CD1c-positive myeloid dendritic cell (primary cell): ENCODE measurements at regions not wholly inside any gene's neighbourhood (a gene's known extent, or its start where the extent isn't known, plus 50 kb on each side); places are given as distances from the start of the nearest gene placed in this dataset.

Experiments used
- DNase-seq: peaks from one replicate; pipeline ENCODE4 v3.0.0-alpha.2; 2016; ENCODE audit errors: extremely low spot score

DNA sequence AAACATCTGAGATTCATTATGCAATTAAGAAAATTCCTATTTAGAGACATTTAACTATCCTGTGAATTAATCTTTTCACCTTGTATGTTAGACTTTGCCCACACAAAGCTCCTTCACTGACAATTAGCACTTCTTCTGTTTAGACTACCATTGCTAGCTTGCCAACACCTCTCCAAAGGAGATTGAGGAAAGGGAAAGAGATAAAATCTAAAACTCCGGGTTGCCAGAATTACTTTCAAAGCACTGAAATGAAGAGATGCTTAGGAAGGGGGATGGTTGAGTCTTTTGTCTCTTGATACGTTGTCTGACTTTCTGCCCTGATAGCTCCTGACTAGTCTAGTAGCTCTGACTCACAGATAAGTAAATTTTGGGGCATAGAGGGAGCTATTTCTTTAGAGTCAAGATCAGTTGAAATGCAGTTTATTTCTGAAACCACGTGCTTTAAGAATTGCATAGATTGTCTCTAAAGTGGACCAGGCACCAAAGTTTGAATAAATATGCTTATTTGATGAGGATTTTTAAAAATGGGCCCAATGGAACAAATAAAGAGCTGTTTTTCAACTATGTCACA, 74.1 kb upstream of the DSEL start:
- DNase-seq, result no peak

DNA sequence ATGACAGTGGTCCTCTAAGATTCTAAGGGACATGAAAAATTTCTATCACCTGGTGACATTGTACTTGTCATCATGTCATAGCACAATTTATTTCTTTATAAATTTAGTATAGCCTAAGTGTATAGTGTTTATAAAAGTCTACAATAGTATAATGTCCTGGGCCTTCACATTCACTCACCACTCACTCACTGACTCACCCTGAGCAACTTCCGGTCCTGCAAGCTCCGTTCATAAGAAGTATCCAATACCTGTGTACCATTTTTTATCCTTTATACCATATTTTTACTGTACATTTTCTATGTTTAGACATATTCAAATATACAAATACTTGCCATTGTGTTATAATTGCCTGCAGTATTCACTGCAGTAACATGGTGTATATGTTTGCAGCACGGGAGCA, 72.8 kb upstream of the DSEL start:
- no peak for DNase-seq

DNA sequence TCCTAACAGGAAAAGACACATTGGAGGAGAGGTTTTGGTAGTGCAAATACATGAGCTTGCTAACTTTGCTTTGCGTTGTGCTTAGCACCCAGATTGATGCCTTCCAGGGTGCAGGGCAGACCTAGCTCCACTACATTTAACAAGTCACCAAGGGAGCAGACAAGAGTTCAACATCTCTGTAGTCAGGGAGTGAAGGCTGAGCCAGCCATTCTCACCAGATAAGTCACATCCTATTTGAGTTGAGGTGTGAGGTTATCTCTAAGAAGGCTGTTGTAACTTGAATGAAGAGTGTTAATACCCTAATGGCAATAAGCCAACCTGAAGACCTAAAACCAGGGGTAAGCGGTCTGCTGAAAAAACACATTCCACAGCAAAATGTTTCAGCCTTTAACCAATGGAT, 69.6 kb upstream of the DSEL start:
- no peak for DNase-seq

DNA sequence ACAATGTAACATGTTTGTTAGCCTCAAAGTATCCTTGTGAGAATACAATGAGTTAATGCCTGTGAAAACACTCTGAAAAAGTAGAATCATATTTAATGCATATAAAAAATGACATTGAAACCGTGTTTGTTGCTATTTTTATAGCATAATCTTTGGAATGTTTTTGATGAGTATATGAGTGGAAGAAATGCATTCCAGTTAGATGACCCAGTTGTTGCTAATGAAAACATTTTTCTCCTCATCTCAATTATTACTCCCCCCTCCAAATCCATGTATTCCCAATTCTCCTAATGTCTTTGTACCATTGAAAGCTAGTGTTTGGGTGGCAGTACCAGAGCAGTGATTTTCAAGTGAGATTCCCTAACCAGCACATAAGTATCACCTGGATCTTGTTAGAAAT, 67.1 kb upstream of the DSEL start:
- no peak for DNase-seq

DNA sequence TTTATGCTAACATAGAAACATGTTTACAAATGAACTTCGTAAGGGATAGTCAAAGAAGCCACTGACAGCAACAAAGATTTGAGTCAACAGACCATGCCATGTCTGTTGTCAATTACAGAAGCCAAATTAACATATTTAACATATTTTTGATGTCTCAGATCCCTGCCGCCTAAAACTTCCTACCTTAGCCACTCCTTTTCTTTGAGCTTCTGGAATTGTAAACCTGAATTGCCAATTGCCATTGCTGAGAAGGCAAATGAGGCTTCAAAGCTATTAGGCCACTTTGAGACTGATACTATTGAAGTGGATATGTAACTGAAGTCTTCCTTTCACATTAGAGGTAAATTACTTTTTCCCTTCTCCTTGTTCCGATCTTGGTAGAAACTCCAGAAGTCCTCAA, 66.0 kb upstream of the DSEL start:
- DNase-seq, result no peak

DNA sequence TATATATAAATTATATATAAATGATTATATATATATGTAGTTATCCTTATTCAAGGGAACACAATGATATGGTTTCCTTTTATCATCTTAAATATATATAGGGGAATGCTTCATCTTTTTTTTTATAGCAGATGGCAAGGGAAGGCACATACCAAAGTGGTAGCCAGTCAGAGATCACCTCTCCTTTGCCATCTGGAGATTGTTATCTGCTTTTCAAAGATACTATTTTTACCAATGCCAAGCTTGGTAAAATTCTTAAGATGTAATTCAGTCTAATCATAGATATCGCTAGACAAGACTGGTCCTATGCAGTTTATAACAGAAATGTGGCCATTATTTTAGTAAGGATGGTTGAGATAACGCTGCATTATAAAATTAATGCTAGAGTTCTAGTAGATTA, 64.7 kb upstream of the DSEL start:
- no peak for DNase-seq

DNA sequence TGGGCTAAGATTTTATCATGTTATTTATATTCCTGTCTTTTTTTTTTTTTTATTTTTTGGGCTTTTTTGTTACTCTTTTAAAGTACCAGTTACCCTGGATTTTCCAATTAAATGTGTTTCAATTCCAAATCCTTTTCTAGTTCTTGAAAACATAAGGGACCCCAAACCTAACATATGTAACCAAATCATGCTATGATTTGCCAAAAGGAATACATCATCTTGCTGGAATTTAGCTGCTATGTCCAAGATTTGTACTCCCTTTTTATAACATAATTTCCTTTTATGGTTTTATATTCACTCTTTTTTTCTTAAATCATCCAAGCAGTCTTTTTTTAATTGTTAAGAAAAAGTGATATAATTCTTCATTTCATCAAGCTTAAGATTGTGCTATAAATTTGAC, 60.9 kb upstream of the DSEL start:
- no peak for DNase-seq

DNA sequence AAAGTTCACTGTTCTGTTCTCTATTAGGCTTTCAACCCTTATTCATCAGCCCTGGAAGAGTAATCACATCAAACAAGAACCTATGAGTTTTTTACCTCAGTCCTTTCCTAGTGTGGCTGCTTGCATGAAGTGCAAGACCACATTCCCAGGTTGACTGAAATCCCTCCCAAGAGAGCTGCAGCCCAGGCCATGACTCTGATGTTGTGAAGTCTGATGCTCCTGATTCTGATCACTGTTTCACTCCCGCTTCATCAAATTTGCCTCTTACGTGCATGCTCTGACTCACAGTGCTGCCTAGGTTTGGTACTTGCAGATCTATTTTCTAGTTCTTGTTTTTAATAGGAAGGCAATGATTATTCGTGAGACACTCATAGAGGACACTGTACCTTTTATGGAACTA, 58.2 kb upstream of the DSEL start:
- DNase-seq, result no peak

DNA sequence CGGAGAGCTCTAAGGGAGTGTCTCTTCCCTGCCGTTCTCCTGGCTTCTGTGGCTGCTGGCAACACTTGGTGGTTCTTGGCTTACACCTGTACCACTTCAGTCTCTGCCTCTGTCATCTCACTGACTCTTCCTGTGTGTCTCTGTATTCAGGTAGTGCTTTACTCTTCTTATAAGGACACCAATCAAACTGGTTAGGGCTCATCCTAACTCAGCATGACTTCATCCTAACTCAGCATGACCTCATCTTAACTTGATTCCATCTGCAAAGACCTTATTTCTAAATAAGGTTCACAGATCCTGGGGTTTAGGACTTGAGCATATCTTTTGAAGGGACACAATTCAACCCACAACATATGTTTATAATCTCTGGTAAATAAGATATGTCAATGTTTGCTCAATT, 51.6 kb upstream of the DSEL start:
- no peak for DNase-seq
